Endothelial cell of umbilical vein (primary cell): ENCODE measurements at regions not wholly inside any gene's neighbourhood (a gene's known extent, or its start where the extent isn't known, plus 50 kb on each side); places are given as distances from the start of the nearest gene placed in this dataset.

ENCODE experiments used
- BruUV-seq: library from RNA; stranded (reverse); fragments of 400-500 nt; replicated peaks from 2 replicates; lab custom pipeline; 2021; lab: Mats Ljungman, UMichigan
- CTCF ChIA-PET: fragments of 300-600, 350-600 bp; sonication (Branson Sonifier 250); formaldehyde crosslinking; loops from one replicate; lab custom pipeline; 2021; ENCODE audit warnings: antibody characterized with exemption, inconsistent platforms; lab: Charles Lee
- POLR2A ChIA-PET: fragments of 300-600, 350-600 bp; sonication (Branson Sonifier 250); formaldehyde crosslinking; loops from one replicate; lab custom pipeline; 2021; ENCODE audit warnings: antibody characterized with exemption, inconsistent platforms; lab: Charles Lee
- DNase-seq: peaks from one replicate; pipeline ENCODE4 v3.0.0-alpha.2; 2011; ENCODE audit warnings: low read depth, low spot score
- FAIRE-seq: peaks from 2 replicates; lab custom pipeline; 2011; peaks lifted over from hg19 to GRCh38; lab: Jason Lieb, UNC
- H2AFZ ChIP-seq: 2 replicates; pipeline ENCODE4 v1.6.0; 2012; ENCODE audit warnings: low read depth, low read length, control low read depth, inconsistent platforms
- H3K27ac ChIP-seq: 2 replicates; pipeline ENCODE4 v1.5.1; 2011; ENCODE audit warnings: low read depth, mild to moderate bottlenecking, control low read depth, low read length, moderate library complexity; ENCODE audit not compliant: insufficient read depth
- H3K27me3 ChIP-seq, 2 experiments: 2 replicates each; pipeline versions ENCODE4 v1.6.0 to v1.6.1; 2011; ENCODE audit warnings: low read length in 2 of 2, mixed read lengths in 1 of 2; ENCODE audit not compliant: control insufficient read depth in 2 of 2, insufficient read depth in 2 of 2
- H3K36me3 ChIP-seq, 2 experiments: 2 replicates in 1 of 2; 3 replicates in 1 of 2; pipeline ENCODE4 v1.5.1; 2011; ENCODE audit warnings: low read length in 2 of 2, mild to moderate bottlenecking in 1 of 2, moderate library complexity in 1 of 2; ENCODE audit not compliant: control insufficient read depth in 2 of 2, insufficient read depth in 2 of 2; ENCODE audit errors: extremely low read depth in 1 of 2
- H3K4me1 ChIP-seq: 3 replicates; pipeline ENCODE4 v1.5.1; 2011; ENCODE audit warnings: mild to moderate bottlenecking, low read length; ENCODE audit not compliant: control insufficient read depth, insufficient read depth; ENCODE audit errors: extremely low read depth
- H3K4me2 ChIP-seq: 2 replicates; pipeline ENCODE4 v1.6.1; 2011; ENCODE audit warnings: low read length, control low read depth, mixed read lengths; ENCODE audit not compliant: insufficient read depth
- H3K4me3 ChIP-seq, 3 experiments: fragments of 200-600 bp in 1 of 3; sonication (generic), shearing (Covaris generic) in 1 of 3; replicated peaks in 1 of 3; 2 replicates each; pipeline ENCODE4 v1.5.1; 2011 to 2016; ENCODE audit warnings: control low read depth in 3 of 3, low read length in 3 of 3, mild to moderate bottlenecking in 2 of 3, inconsistent platforms in 1 of 3, low read depth in 1 of 3, moderate library complexity in 1 of 3; ENCODE audit not compliant: insufficient read depth in 1 of 3
- H3K79me2 ChIP-seq: 2 replicates; pipeline ENCODE4 v1.6.0; 2012; ENCODE audit warnings: low read length, inconsistent platforms; ENCODE audit not compliant: control insufficient read depth, insufficient read depth
- H3K9ac ChIP-seq: replicated peaks from 2 replicates; pipeline ENCODE3; 2011; ENCODE audit warnings: low read length, control low read depth; ENCODE audit not compliant: insufficient read depth; ENCODE audit errors: extremely low read depth
- H3K9me1 ChIP-seq: replicated peaks from 3 replicates; pipeline ENCODE4 v1.6.0; 2011; ENCODE audit warnings: mild to moderate bottlenecking, low read length; ENCODE audit not compliant: control insufficient read depth, insufficient read depth; ENCODE audit errors: extremely low read depth
- H3K9me3 ChIP-seq: replicated peaks from 2 replicates; pipeline ENCODE4 v1.5.1; 2012; ENCODE audit warnings: low read length, inconsistent platforms; ENCODE audit not compliant: control insufficient read depth, insufficient read depth
- H4K20me1 ChIP-seq: replicated peaks from 2 replicates; pipeline ENCODE3; 2011; ENCODE audit warnings: mild to moderate bottlenecking, low read length; ENCODE audit not compliant: control insufficient read depth, insufficient read depth; ENCODE audit errors: extremely low read depth
- CTCF ChIP-seq, 2 donors: IDR thresholded peaks; 1 replicate in 1 of 2; 2 replicates in 1 of 2; pipeline ENCODE4 v1.5.1; 2011; ENCODE audit warnings: low read length in 2 of 2, mild to moderate bottlenecking in 2 of 2, moderate library complexity in 2 of 2, control low read depth in 1 of 2, inconsistent platforms in 1 of 2, low read depth in 1 of 2; ENCODE audit not compliant: insufficient read depth in 1 of 2; ENCODE audit errors: extremely low read depth in 1 of 2
- EZH2 ChIP-seq: IDR thresholded peaks from 2 replicates; pipeline ENCODE4 v1.6.1; 2012; ENCODE audit warnings: borderline replicate concordance, low read depth, mild to moderate bottlenecking, moderate library complexity, low read length, inconsistent platforms; ENCODE audit not compliant: severe bottlenecking
- FOS ChIP-seq: IDR thresholded peaks from 2 replicates; pipeline ENCODE4 v1.6.1; 2011; ENCODE audit warnings: mild to moderate bottlenecking, low read length, moderate library complexity, borderline replicate concordance; ENCODE audit not compliant: insufficient read depth
- GATA2 ChIP-seq: IDR thresholded peaks from 2 replicates; pipeline ENCODE4 v1.7.0; 2011; ENCODE audit warnings: low read depth, mild to moderate bottlenecking, moderate library complexity, mixed read lengths, low read length; ENCODE audit not compliant: insufficient read length, insufficient read depth
- JUN ChIP-seq: IDR thresholded peaks from 2 replicates; pipeline ENCODE4 v1.6.1; 2011; ENCODE audit warnings: borderline replicate concordance, low read depth; ENCODE audit not compliant: insufficient read length, insufficient read depth
- MAX ChIP-seq: IDR thresholded peaks from 2 replicates; pipeline ENCODE4 v1.6.1; 2011; ENCODE audit not compliant: insufficient read depth, insufficient read length
- MYC ChIP-seq: IDR thresholded peaks from one replicate; pipeline ENCODE4 v1.6.1; 2011; ENCODE audit warnings: mild to moderate bottlenecking, low read depth, low read length
- POLR2A ChIP-seq: IDR thresholded peaks from 2 replicates; pipeline ENCODE4 v1.6.1; 2012; ENCODE audit warnings: low read depth, mild to moderate bottlenecking, control low read depth, low read length
- POLR2AphosphoS5 ChIP-seq: IDR thresholded peaks from 2 replicates; pipeline ENCODE4 v1.6.1; 2012; ENCODE audit warnings: low read depth, mild to moderate bottlenecking, control low read depth, low read length, moderate library complexity; ENCODE audit not compliant: insufficient read depth
- dilution Hi-C: fragments of 300-500 bp; cut with MboI; formaldehyde crosslinking; loops from one replicate; pipeline ENCODE4 v1.15.0; 2019; ENCODE audit warnings: low sequenced_read_pairs; ENCODE audit not compliant: extremely low pct_ligation_motif_present
- intact Hi-C: fragments of 100-400 bp; cut with micrococcal nuclease; formaldehyde crosslinking; loops from one replicate; pipeline ENCODE4 v1.10.0; 2022

DNA sequence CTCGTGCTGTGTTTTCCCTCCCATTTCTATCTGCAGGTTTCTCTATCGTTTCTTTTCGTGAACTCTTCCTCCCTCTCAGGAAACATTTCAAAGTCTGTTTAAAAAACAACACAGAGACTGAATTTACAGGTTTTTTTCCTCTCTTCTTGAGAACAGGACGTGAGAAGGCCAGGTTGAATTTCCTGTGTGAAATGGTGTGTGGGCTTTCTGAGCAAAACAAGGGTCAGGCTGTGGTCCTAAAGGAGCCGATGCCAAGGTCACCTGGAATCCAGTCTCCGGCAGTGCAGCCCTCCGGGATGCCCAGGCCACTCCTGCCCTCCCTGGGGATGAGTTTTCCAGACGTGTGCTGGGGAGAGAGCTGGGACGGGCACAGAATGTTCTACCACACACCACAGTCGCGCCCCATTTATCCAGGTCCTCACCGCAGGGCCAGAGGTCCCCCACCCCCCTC is 62.7 kb upstream of the RUNX3 start:
- Histone ChIP-seq H3K4me1 (no peaks in the 10 kb centered on the region), H3K36me3 (no peaks in the 10 kb centered on the region), H3K4me3 (no peak overlapping the region), H3K4me2 (no peak overlapping the region), H3K27ac (no peak overlapping the region), H2AFZ (no peak overlapping the region), H3K27me3 (no peaks in the 10 kb centered on the region), H3K79me2 (no peaks in the 10 kb centered on the region), H4K20me1 (no peaks in the 10 kb centered on the region), H3K9me1 (no peaks in the 10 kb centered on the region), H3K9me3 (no peaks in the 10 kb centered on the region), H3K9ac (no peak overlapping the region)
- dilution Hi-C loops (no loop called here), intact Hi-C loops (no loop called here)
- no TSS peak for BruUV-seq
- TF ChIP-seq FOS (no peak), EZH2 (no peak), GATA2 (no peak), MYC (no peak), CTCF (IDR thresholded peaks at IDR 0.05; ENCODE audit: extremely low read depth in 1 of 2, insufficient read depth in 1 of 2, low read depth in 1 of 2, low read length in 2 of 2) (no peak), JUN (no peak), POLR2A (no peak), MAX (no peak), POLR2AphosphoS5 (no peak)
- ChIA-PET CTCF (no interaction called here), POLR2A (no interaction called here)
- DNase-seq (no peak), FAIRE-seq (no peak)
